ENCODE measurements at regions not wholly inside any gene's neighbourhood (a gene's known extent, or its start where the extent isn't known, plus 50 kb on each side); places are given as distances from the start of the nearest gene placed in this dataset.

- no peak overlapping the region for H3K27ac ChIP-seq (ENCODE audit: insufficient read depth, low read depth, low read length)
- H3K9me1 ChIP-seq (replicated peaks; ENCODE audit: control insufficient read depth, extremely low read depth, insufficient read depth, low read length), result no peaks in the 10 kb centered on the region
- FAIRE-seq (no peak), DNase-seq (ENCODE audit: low read depth, low spot score) (no peak)
- intact Hi-C loops (cut with micrococcal nuclease), result loop anchor here (5.0 kb wide), 1 partner anchor 1048 kb away; no protein-coding TSS in a partner anchor
- dilution Hi-C loops (cut with MboI; ENCODE audit: extremely low pct_ligation_motif_present, low sequenced_read_pairs), result no loop called here
- no TSS peak for BruUV-seq (replicated peaks)
- H3K79me2 ChIP-seq (ENCODE audit: control insufficient read depth, insufficient read depth, low read length), result no peaks in the 10 kb centered on the region
- no peaks in the 10 kb centered on the region for H3K36me3 ChIP-seq (ENCODE audit: control insufficient read depth in 2 of 2, extremely low read depth in 1 of 2, insufficient read depth in 2 of 2, low read length in 2 of 2)
- TF ChIP-seq GATA2 (IDR thresholded peaks at IDR 0.05; ENCODE audit: insufficient read depth, insufficient read length, low read depth, low read length) (no peak), MAX (IDR thresholded peaks at IDR 0.05; ENCODE audit: insufficient read depth, insufficient read length) (no peak), MYC (IDR thresholded peaks at IDR 0.05; ENCODE audit: low read depth, low read length) (no peak), JUN (IDR thresholded peaks at IDR 0.05; ENCODE audit: borderline replicate concordance, insufficient read depth, insufficient read length, low read depth) (no peak), EZH2 (IDR thresholded peaks at IDR 0.05; ENCODE audit: borderline replicate concordance, low read depth, low read length, severe bottlenecking) (no peak), POLR2A (IDR thresholded peaks at IDR 0.05; ENCODE audit: low read depth, low read length) (no peak), CTCF (IDR thresholded peaks at IDR 0.05; ENCODE audit: extremely low read depth in 1 of 2, insufficient read depth in 1 of 2, low read depth in 1 of 2, low read length in 2 of 2) (no peak), POLR2AphosphoS5 (IDR thresholded peaks at IDR 0.05; ENCODE audit: insufficient read depth, low read depth, low read length) (no peak), FOS (IDR thresholded peaks at IDR 0.05; ENCODE audit: borderline replicate concordance, insufficient read depth, low read length) (no peak)
- no peaks in the 10 kb centered on the region for H3K4me1 ChIP-seq (ENCODE audit: control insufficient read depth, extremely low read depth, insufficient read depth, low read length)
- no peak overlapping the region for H3K4me2 ChIP-seq (ENCODE audit: insufficient read depth, low read length)
- no peaks in the 10 kb centered on the region for H3K9me3 ChIP-seq (replicated peaks; ENCODE audit: control insufficient read depth, insufficient read depth, low read length)
- H2AFZ ChIP-seq (ENCODE audit: low read depth, low read length), result no peak overlapping the region
- CTCF ChIA-PET, result no interaction called here
- no peaks in the 10 kb centered on the region for H3K27me3 ChIP-seq (ENCODE audit: control insufficient read depth in 2 of 2, insufficient read depth in 2 of 2, low read length in 2 of 2)
- H3K4me3 ChIP-seq (replicated peaks in 1 of 3; ENCODE audit: insufficient read depth in 1 of 3, low read depth in 1 of 3, low read length in 3 of 3), result no peak overlapping the region
- POLR2A ChIA-PET, result no interaction called here
- no peak overlapping the region for H3K9ac ChIP-seq (replicated peaks; ENCODE audit: extremely low read depth, insufficient read depth, low read length)
- H4K20me1 ChIP-seq (replicated peaks; ENCODE audit: control insufficient read depth, extremely low read depth, insufficient read depth, low read length), result no peaks in the 10 kb centered on the region
These were observed 538.1 kb upstream of the ATP11B start for GRCh38 chr3:182255158-182255557.
